GM12892 (cell line): ENCODE measurements at regions not wholly inside any gene's neighbourhood (a gene's known extent, or its start where the extent isn't known, plus 50 kb on each side); places are given as distances from the start of the nearest gene placed in this dataset.

Experiments used
- DNase-seq: peaks from one replicate; pipeline ENCODE4 v3.0.0; 2011; ENCODE audit not compliant: insufficient read length
- FAIRE-seq: peaks from 2 replicates; lab custom pipeline; 2011; peaks lifted over from hg19 to GRCh38; lab: Jason Lieb, UNC
- POLR2A ChIP-seq: IDR thresholded peaks from 2 replicates; pipeline ENCODE4 v1.6.1; 2011; ENCODE audit warnings: low read depth, low read length, control low read depth
- POLR2AphosphoS5 ChIP-seq: IDR thresholded peaks from 2 replicates; pipeline ENCODE4 v1.6.1; 2011; ENCODE audit warnings: low read depth, low read length, control low read depth
- TAF1 ChIP-seq: IDR thresholded peaks from 2 replicates; pipeline ENCODE4 v1.6.1; 2011; ENCODE audit warnings: low read depth, mild to moderate bottlenecking, control low read depth, low read length, borderline replicate concordance

- FAIRE-seq = no peak
- TF ChIP-seq POLR2AphosphoS5 (no peak), POLR2A (no peak), TAF1 (no peak)
- no peak for DNase-seq
Measured at GRCh38 chr12:111216387-111217159, 152.3 kb downstream of the PHETA1 start.

- FAIRE-seq (no peak), DNase-seq (no peak)
- TF ChIP-seq TAF1 (no peak), POLR2AphosphoS5 (no peak)
Measured at GRCh38 chr12:111215881-111216280, 153.0 kb downstream of the PHETA1 start.

GRCh38 chr12:111214401-111214800, 154.5 kb downstream of the PHETA1 start:
- FAIRE-seq (no peak), DNase-seq (no peak)
- TF ChIP-seq POLR2AphosphoS5 = no peak
- TF ChIP-seq POLR2A = no peak
- TF ChIP-seq TAF1 = no peak

- TF ChIP-seq TAF1 = no peak
- TF ChIP-seq POLR2A = no peak
- TF ChIP-seq POLR2AphosphoS5 = no peak
- DNase-seq = no peak
- no peak for FAIRE-seq
Measured at GRCh38 chr12:111213561-111213960, 155.3 kb downstream of the PHETA1 start.

GRCh38 chr12:111212814-111213456, 156.0 kb downstream of the PHETA1 start:
- no peak for DNase-seq
- FAIRE-seq = no peak
- TF ChIP-seq POLR2A (no peak), POLR2AphosphoS5 (no peak), TAF1 (no peak)

- FAIRE-seq (no peak), DNase-seq (no peak)
- TF ChIP-seq POLR2AphosphoS5 (no peak), POLR2A (no peak), TAF1 (no peak)
Measured at GRCh38 chr12:111211910-111212757, 156.8 kb downstream of the PHETA1 start.

- FAIRE-seq (no peak), DNase-seq (no peak)
- TF ChIP-seq TAF1 = no peak
- no peak for TF ChIP-seq POLR2AphosphoS5
- TF ChIP-seq POLR2A = no peak
Measured at GRCh38 chr12:111209811-111210210, 159.1 kb downstream of the PHETA1 start.

- DNase-seq (no peak), FAIRE-seq (no peak)
- TF ChIP-seq TAF1 (no peak), POLR2AphosphoS5 (no peak), POLR2A (no peak)
Measured at GRCh38 chr12:111207761-111208160, 161.1 kb downstream of the PHETA1 start.

- TF ChIP-seq POLR2AphosphoS5 (no peak), POLR2A (no peak)
- FAIRE-seq = no peak
Measured at GRCh38 chr12:111204788-111205241, 164.1 kb downstream of the PHETA1 start.

GRCh38 chr12:111203969-111204368, 164.9 kb downstream of the PHETA1 start:
- DNase-seq (no peak), FAIRE-seq (no peak)
- TF ChIP-seq TAF1 = no peak

More at GRCh38 chr12:111204788-111205241, 164.1 kb downstream of the PHETA1 start:
- DNase-seq = no peak

- no peak for DNase-seq
- no peak for FAIRE-seq
- TF ChIP-seq POLR2A (no peak), POLR2AphosphoS5 (no peak), TAF1 (no peak)
Measured at GRCh38 chr12:111203446-111203845, 165.4 kb downstream of the PHETA1 start.

GRCh38 chr12:111202237-111202915, 166.5 kb downstream of the PHETA1 start:
- TF ChIP-seq TAF1 (no peak), POLR2AphosphoS5 (no peak), POLR2A (no peak)
- FAIRE-seq = no peak
- DNase-seq = no peak
